Amniotic epithelial cell (primary cell): ENCODE measurements at regions not wholly inside any gene's neighbourhood (a gene's known extent, or its start where the extent isn't known, plus 50 kb on each side); places are given as distances from the start of the nearest gene placed in this dataset.

Experiments used
- DNase-seq: peaks from one replicate; pipeline ENCODE4 v3.0.0-alpha.2; 2010; ENCODE audit warnings: low read depth

GRCh38 chr2:67240507-67240906, 156.6 kb upstream of the ETAA1 start:
- DNase-seq, result peak; percentile 71

- no peak for DNase-seq
Observed at GRCh38 chr2:67241453-67241852, 155.7 kb upstream of the ETAA1 start.

GRCh38 chr2:67242456-67242855, 154.7 kb upstream of the ETAA1 start:
- DNase-seq, result no peak

- no peak for DNase-seq
Observed at GRCh38 chr2:67243919-67244318, 153.2 kb upstream of the ETAA1 start.

- no peak for DNase-seq
Observed at GRCh38 chr2:67246791-67247190, 150.3 kb upstream of the ETAA1 start.

- no peak for DNase-seq
Observed at GRCh38 chr2:67251741-67252140, 145.4 kb upstream of the ETAA1 start.

GRCh38 chr2:67255933-67256615, 141.1 kb upstream of the ETAA1 start:
- DNase-seq, result peak; percentile 97

GRCh38 chr2:67256892-67257291, 140.2 kb upstream of the ETAA1 start:
- DNase-seq, result peak; percentile 80

- DNase-seq, result no peak
Observed at GRCh38 chr2:67258122-67258521, 139.0 kb upstream of the ETAA1 start.

GRCh38 chr2:67258831-67259230, 138.3 kb upstream of the ETAA1 start:
- no peak for DNase-seq

GRCh38 chr2:67259556-67260342, 137.4 kb upstream of the ETAA1 start:
- peak; percentile 90 for DNase-seq

- peak; percentile 99 for DNase-seq
Observed at GRCh38 chr2:67260343-67261277, 136.5 kb upstream of the ETAA1 start.

- DNase-seq, result no peak
Observed at GRCh38 chr2:67267241-67267640, 129.9 kb upstream of the ETAA1 start.

GRCh38 chr2:67268797-67269196, 128.3 kb upstream of the ETAA1 start:
- peak; percentile 11 for DNase-seq

- peak; percentile 18 for DNase-seq
Observed at GRCh38 chr2:67272195-67272594, 124.9 kb upstream of the ETAA1 start.

- DNase-seq, result no peak
Observed at GRCh38 chr2:67277450-67277849, 119.7 kb upstream of the ETAA1 start.

GRCh38 chr2:67281101-67281500, 116.0 kb upstream of the ETAA1 start:
- DNase-seq, result no peak

GRCh38 chr2:67283641-67284040, 113.5 kb upstream of the ETAA1 start:
- DNase-seq, result no peak

GRCh38 chr2:67286981-67287759, 110.0 kb upstream of the ETAA1 start:
- no peak for DNase-seq

- DNase-seq, result no peak
Observed at GRCh38 chr2:67289271-67289670, 107.9 kb upstream of the ETAA1 start.

GRCh38 chr2:67289921-67290371, 107.2 kb upstream of the ETAA1 start:
- DNase-seq, result peak; percentile 89
